Effector CD8-positive, alpha-beta T cell (primary cell): ENCODE measurements at regions not wholly inside any gene's neighbourhood (a gene's known extent, or its start where the extent isn't known, plus 50 kb on each side); places are given as distances from the start of the nearest gene placed in this dataset.

Experiments used
- DNase-seq: peaks from one replicate; lab custom pipeline; 2025; lab: John Stamatoyannopoulos, UW

DNA sequence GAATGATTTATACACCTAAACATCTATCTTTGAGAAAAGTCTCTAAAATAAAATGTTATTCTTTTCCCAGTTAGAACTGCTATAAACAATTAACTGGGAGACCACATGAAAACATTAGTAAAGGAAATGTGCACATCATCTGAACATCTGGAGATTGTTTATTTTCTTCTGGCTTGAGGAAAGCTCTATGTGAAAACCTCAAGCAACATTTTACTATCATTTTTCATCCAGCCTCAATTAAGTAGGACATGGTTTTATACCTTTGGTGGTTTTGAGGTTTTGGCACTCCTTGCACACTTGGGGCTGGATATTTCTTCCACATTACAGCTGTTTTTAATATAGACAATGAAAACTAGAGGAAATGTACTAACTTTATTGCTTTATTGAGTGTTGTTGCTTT lies 609.5 kb upstream of the SLC8A1 start:
- DNase-seq = no peak

DNA sequence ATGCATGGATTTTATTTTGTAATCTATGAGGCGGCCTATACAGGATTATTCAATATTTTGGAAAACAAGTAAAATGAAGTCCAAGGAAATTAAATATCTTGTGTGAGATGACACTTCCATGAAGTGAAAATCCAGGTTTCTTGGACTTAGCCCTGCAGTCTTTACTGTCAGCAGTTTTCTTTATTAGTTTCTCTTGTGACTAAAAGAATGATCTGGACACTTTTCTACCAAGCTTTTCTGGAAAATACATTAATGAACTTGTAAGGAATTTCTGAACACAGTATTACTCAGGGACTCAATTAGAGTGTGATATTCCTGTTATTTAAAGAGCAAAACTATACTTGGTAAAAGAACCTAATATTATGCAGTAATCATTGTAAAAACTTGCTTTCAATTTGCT lies 610.4 kb upstream of the SLC8A1 start:
- DNase-seq = no peak

DNA sequence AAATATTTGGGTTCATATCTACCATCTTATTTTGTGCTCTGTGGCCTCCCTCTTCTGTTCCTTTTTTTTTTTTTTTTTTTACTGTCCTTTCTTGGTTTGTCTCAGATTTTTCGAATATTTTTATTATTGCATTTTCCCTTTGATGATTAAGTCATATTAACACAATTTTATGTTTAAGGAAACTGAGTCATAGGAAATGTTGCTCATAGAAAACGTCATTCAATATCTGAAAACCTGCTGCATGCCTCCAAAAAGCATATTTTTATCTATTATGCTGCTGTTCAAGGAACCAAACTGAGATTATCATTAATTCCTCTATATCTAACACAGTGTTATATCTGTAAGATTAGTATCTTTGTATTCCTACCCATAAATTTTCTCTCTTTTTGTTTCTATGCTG lies 614.3 kb upstream of the SLC8A1 start:
- no peak for DNase-seq

DNA sequence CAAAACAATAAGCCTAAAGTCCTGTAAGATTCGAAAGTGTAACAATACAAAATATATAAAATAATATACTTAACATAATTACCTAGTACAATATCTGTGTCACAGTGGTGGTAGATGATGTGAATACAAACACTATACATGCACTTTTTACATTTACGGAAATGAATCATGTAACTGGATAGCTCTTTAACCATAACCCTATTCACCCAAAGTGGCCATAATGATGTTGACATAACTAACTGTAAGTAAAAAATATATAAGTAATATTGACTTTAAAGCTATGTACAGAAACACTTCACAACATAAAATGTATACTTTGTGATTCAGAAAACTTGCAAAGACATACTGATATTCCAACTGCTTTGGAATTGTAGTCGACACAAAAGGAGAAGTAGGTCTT lies 616.9 kb upstream of the SLC8A1 start:
- DNase-seq = no peak

DNA sequence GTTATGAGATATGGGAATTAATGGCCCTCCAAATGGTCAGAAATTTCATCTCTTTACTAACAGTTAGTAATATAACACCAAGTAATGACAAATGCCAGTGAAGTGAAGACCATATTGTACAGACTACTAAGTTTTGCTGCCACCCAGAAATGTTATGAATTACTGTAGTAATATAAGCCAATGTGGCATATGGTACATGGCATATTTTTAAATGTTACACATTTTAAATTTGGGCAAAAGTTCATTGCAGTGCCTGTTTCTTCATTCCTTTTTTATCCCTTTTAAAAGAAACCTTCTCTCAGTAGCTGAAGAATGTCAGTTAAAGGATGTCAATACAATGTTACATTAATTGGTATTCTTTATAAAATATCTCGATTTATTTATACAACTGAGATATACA lies 626.5 kb upstream of the SLC8A1 start:
- DNase-seq = no peak

DNA sequence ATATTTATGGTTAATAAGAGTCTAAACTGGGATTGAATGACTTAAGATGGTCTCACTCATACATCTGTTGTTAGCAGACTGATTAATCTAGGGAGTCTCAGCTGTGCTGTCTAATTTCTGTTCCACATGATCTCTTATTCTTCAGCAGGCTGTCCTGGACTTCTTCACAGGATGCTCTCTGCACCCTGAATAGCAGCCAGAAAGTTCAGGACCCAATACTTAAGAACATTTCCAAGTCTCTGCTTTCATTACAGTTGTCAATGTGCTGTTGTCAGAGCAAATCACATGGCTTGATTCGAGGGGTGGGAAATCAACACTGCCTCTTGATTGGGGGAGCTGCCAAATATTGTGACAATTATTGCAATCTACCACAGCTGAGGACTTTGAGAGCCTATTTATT lies 627.1 kb upstream of the SLC8A1 start:
- no peak for DNase-seq

DNA sequence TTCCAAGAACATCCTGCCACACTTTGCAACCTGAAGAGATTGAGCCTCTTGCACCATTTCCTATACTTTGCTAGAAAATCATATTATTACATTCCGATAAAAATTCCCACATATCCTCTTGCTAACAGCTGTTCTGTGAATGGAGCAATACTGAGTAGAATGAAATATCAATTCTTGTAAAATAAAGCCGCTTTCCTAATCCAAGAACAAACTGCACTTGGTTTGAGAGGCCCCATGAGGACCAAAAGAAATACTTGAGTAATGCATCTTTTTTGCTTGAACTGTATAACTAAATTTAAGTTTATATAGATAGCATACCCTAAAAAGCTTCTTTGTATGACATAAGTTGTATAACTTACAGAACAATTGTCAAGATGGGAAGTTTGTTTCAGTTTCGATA lies 632.4 kb upstream of the SLC8A1 start:
- DNase-seq = no peak

DNA sequence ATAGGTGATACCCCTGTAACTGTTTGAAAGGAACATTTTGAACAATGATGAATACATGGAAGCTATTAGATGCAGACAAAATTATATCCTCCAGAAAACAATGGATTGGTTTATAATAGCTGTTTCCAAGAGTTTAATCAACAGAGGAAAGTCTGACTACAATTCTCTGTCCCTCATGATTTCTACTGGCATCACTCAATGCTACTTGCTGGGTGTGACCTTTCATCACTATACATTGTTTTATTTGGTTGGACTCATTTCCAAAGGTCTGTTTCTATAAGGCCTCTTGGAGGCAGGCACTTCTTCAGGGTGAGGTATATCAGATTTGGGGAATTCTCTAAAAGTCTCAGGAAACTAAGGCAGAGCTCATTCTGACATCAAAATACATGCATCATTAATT lies 636.1 kb upstream of the SLC8A1 start:
- no peak for DNase-seq

DNA sequence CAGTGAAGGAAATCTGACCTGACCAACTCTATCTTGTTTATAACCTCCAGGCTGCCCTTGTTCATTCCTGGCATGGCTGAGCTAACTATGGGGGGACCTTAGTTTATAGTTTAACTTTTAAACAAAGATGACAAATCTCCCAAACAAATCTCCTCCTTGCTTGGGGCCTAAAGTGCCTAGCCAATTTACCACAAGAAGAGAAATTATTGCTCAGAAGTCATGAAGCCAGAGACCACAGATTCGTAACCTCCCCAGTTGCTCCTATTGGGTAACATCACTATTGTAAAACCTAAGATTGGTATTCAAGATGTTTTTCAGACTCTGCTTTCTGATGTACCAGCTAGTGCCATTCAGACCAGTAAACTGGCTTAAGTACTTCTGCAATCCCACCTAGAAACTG lies 649.4 kb upstream of the SLC8A1 start:
- DNase-seq = no peak

DNA sequence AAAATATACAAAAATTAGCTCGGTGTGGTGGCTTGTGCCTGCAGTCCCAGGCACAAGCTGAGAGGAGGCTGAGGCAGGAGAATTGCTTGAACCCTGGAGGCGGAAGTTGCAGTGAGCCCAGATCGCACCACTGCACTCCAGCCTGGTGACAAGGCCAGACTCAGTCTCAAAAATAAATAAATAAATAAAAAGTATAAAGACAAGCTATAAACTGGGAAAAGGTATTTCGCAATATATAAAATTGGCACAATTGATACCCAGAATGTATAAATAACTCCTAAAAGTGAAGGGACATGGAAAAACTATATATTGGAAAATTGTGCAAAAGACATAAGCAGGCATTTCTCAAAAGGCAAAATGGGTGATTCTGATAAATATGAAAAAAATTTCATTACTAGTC lies 657.9 kb upstream of the SLC8A1 start:
- DNase-seq = no peak

DNA sequence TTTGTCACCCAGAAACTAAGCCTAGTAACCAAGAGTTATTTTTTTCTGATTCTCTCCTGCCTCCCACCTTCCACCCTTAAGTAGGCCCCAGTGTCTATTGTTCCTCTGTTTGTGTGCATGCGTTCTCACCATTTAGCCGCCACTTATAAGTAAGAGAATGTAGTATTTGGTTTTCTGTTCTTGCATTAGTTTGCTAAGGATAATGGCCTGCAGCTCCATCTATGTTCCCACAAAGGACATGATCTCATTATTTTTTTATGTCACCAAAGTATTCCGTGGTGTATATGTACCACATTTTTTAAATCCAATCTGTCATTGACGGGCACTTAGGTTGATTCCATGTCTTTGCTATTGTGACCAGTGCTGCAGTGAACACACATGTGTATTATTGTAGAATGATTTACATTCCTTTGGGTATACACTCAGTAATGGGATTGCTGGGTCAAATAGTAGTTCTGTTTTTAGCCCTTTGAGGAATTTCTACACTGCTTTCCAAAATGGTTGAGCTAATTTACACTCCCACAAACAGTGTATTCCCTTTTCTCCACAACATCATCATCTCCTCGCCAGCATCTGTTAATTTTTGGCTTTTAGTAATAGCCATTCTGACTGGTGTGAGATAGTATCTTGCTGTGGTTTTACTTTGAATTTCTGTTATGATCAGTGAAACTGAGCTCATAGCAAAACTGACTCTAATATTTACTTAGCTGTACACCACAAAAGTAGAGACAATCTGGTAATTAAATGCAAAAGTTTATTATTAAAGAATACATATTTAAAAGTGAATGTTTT lies 660.1 kb upstream of the SLC8A1 start:
- DNase-seq = no peak

DNA sequence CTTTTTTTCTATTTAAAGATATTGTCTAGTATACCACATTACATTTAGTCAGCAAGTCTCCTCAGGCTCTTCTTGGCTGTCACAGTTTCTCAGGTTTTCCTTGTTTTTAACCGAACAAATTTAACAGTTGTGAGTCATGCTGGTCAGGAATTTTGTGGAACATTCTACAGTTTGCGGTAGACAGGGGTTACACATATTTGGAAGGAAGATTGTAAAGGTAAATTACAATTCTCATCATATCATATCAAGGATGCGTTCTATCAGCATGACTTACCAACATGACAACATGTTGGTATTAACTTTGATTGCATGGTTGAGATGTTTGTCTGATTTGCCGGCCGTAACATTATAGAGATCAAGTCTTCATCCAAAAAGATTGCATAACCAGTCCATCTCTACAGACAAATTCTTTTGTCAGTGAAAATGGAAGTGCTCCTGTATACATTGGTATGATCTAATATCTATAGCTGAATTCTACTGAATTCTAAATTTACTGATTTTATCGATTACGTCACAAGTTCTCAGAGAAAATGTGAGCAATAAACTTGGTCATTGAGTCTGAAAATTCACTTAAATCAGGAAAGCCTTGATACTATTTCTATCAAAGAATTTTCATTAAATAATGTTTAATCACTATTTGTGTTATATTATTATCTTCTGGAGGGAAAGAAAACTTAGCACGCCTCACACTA lies 664.4 kb upstream of the SLC8A1 start:
- no peak for DNase-seq

DNA sequence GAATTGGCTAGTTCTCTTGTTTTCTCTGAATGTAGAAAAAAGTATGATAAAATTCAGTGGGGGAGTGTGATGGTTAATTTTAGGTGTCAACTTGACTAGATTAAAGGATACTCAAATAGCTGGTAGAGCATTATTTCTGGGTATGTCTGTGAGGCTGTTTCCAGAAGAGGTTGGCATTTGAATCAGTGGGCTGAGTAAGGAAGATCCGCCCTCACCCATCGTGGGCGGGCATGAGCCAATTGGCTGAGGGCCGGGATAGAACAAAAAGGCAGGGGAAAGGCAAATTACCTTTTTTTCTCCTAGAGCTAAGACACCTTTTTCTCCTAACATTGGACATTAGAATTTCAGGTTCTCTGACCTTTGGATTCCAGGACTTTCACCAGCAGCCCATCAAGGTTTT lies 667.6 kb upstream of the SLC8A1 start:
- no peak for DNase-seq

DNA sequence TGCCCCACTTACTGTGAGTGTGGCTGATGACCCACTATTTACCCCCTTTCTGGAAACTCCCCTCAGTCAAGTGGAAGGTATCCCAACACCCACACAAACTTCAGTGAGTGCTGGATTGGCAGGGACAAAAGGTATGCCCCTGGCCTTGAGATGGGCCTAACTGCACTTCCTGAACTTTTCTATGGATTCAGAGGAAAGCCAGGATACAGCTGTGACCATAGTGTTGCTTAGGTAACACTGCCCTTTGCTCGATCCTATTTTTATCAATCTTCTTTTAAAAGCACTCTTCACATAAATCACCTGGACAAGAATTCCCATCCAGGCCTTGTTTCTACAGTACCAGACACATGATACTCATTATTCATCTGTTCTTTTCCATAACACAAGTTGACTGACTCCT lies 671.5 kb upstream of the SLC8A1 start:
- DNase-seq = no peak

DNA sequence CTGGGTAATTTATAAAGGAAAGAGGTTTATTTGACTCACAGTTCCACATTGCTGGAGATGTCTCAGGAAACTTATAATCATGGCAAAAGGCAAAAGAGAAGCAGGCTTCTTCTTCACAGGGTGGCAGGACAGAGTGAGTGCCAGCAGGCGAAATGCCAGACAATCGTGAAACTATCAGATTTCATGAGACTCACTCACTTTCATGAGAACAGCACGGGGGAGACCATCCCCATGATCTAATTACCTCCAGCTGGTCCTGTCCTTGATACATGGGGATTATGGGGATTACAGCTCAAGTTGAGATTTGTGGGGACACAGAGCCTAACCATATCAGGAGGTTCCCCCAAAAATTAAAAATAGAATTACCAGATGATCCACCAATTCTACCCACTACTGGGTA lies 675.5 kb upstream of the SLC8A1 start:
- DNase-seq = no peak

DNA sequence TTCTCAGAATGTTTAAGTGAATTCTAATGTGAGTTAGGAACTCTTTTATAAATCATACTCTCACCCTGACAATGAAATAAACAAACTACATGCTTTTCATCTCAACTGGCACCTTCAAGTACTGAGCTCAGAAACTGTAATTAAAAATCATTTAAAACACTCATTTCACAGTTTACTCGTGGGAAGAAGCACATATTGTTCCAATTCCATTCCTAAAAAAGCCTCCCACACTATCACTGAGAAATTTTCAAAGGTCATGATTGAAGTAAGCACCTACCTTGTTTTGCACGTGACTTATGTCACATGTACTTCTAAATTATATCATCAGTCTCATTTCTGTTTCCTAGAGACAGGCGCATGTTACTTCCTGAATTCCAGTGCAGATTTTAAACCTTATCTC lies 678.1 kb upstream of the SLC8A1 start:
- DNase-seq = no peak

DNA sequence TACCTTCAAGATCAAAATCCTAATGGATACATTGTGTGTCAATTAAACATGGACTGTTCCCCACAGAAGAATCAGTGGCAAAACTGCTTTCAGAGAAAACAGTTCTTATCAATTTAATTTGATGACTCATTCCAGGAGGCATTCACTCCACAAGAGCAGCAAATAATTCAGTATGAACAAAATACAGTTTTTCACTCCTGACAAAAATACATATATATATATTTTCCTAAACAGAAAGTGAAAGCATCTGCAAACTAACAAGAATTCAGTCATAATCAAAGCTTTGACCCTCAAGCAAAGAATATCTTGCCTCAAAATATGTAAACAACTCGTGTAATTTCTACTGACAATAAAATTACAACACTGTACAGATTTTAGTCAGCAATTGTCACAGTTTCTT lies 685.1 kb upstream of the SLC8A1 start:
- no peak for DNase-seq

DNA sequence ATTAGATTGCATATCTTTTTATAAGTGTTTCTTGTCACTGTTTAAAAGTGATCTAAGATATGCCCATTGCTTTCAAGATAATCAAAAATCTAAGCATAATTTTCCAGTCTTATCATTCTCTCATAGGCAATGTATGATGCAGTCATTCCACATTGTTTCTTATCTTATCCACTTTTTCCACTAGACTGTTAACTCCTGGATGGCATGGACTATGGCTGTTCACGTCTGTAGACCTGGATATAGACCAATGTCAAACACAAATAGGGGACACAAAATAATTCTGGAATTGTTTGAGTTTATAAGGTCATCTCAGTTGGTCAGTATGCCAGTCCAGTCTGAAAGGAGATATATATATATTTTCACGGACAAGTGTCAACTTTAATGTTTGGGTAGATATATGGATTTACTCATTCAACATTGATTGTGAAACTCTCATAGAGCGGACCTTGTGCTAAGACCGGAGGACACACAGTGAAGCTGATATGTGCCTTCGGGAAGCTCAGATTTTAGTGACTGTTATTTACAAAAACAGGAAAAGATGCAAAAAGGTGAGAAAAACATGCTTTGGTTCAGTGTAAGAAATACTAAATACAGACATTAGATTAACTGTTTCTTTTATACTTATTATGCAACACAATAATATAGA lies 689.4 kb upstream of the SLC8A1 start:
- no peak for DNase-seq

DNA sequence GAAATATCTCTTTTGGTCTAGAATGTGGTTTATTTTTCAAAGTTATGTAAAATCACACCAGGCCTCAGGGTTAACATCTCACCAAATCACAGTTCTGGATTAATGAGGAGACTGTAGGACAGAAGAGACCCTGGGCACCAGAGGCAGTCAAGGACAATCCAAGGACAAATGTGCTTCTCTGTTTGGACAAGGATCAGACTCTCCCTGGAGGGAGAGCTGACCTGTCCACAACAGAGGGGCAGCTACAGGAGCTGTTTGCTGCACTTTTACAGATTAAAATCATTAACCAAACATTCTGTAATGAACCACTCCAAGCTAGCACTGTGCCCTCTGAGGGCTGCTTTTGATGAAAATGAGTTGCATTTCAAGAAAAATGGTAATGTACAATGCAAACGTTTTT lies 690.6 kb upstream of the SLC8A1 start:
- no peak for DNase-seq

DNA sequence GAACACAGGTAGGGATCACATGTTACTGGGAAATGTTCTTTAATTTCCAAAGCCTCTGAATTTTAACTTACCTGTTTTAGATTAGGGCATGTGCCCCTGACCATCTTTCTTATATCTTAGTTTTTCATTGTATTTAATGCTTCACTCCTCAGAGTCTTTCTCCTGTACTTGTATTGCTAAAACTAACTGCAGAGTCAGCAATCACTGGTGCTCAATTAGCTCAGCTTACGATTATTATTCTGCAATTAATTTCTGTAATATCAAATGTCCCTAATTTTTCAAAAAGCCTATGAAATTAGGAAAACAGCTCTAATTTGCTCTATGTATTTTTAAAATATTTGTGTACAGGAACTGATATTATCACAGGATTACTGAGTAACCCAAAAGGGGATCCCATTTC lies 693.2 kb upstream of the SLC8A1 start:
- DNase-seq = no peak

DNA sequence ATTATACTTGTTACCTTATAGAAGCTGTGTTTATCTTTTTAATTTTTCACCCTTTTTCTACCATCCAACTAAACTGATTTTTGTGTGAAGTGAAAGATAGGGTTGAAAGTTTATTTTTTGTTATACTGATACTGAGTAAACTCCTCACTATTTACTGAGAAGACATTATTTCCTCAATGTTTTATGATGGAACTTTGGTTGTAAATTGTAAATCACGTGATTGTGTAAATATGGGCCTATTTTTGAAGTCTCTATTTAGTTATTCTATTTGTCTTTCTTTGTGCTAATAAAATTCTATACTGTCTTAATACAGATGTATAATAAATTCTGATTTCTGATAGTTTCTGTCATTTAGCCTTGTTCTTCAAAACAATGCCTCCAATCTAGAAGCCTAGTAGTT lies 697.2 kb upstream of the SLC8A1 start:
- DNase-seq = no peak

DNA sequence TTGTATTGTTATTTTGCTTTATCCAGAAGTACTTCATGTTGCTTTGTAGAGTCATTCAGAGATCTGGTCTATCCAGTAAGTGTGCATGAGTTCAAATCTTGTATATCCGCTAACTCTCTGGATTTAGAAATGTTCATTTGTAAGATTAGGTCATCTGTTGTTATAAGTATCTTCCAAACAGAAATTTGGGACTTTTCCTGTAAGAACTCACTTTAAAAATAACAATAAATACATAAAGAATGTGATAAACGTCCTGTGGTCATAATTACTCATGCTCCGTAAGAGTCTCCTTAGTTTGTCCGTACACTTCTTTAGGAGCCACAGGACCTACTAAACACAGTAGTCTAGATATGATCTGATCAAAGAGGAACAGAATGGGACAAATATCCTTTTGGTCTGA lies 699.9 kb upstream of the SLC8A1 start:
- DNase-seq = no peak

DNA sequence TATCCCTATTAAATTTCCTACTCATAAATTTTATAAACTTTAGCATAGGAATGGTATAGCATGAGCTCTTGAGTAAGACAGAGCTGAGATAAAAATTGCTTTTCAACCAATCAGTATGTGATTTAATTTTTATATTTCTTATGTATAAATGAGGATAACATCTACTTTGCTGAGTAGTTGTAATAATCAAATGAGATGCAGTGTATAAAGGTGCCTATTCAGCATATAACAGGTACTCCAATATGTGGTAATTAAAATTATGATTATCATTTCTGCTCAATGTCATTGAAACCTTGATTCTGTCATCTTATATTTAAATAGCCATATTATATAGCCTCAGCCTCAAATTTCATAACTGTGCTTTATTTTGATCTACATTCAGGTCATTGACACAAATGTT lies 700.4 kb upstream of the SLC8A1 start:
- DNase-seq = no peak
